Natural killer cell treated with Interleukin-12 subunit alpha and Interleukin-12 subunit beta and Interleukin-15 and Interleukin-18, amount 100 ng/mL, for 72 hours (primary cell): ENCODE measurements at regions not wholly inside any gene's neighbourhood (a gene's known extent, or its start where the extent isn't known, plus 50 kb on each side); places are given as distances from the start of the nearest gene placed in this dataset.
"Not testable (repeated sequence)": the region's sequence is repeated elsewhere in the genome, so short reads cannot be mapped to it uniquely, and the experiment has no call there.

ENCODE experiments used
- ATAC-seq, 2 donors: fragments of 150-1000 bp; cut with Tn5 transposase in 1 of 2; sonication (Bioruptor Pico), chemical (Tn5 transposase) in 1 of 2; 2 replicates each; pipeline ENCODE4 v1.10.0; 2021
- DNase-seq: peaks from one replicate; pipeline ENCODE4 v3.0.0; 2022; ENCODE audit warnings: low spot score
- H3K27ac Mint-ChIP-seq, 2 donors: 1 replicate in 1 of 2; 2 replicates in 1 of 2; pipeline ENCODE4 v1.8.0; 2022; ENCODE audit warnings: mixed read lengths in 2 of 2, mild to moderate bottlenecking in 1 of 2, moderate library complexity in 1 of 2
- H3K27me3 Mint-ChIP-seq, 2 donors: 1 replicate in 1 of 2; 2 replicates in 1 of 2; pipeline ENCODE4 v1.8.0; 2022; ENCODE audit warnings: mixed read lengths in 2 of 2
- H3K36me3 Mint-ChIP-seq: one replicate; pipeline ENCODE4 v1.8.0; 2022; ENCODE audit warnings: mixed read lengths
- H3K4me1 Mint-ChIP-seq, 2 donors: 1 replicate in 1 of 2; 2 replicates in 1 of 2; pipeline ENCODE4 v1.8.0; 2022; ENCODE audit warnings: low read depth in 2 of 2, mixed read lengths in 2 of 2, mild to moderate bottlenecking in 1 of 2
- H3K4me3 Mint-ChIP-seq: one replicate; pipeline ENCODE4 v1.8.0; 2022; ENCODE audit warnings: mixed read lengths
- H3K9me3 Mint-ChIP-seq: 2 replicates; pipeline ENCODE4 v1.8.0; 2022; ENCODE audit warnings: mixed read lengths

- no peaks in the 10 kb centered on the region for H3K4me1 Mint-ChIP-seq
- H3K27ac Mint-ChIP-seq, result no peak overlapping the region
- H3K4me3 Mint-ChIP-seq, result no peak overlapping the region
- no peak for DNase-seq
- peaks cover 11% of the 10 kb centered on the region for H3K36me3 Mint-ChIP-seq
- H3K9me3 Mint-ChIP-seq, result no peaks in the 10 kb centered on the region
- no peak for ATAC-seq
- H3K27me3 Mint-ChIP-seq, result no peaks in the 10 kb centered on the region
These were observed 306.1 kb upstream of the RGS6 start for GRCh38 chr14:71625891-71626701.

- Mint-ChIP-seq H3K36me3 (peaks cover 11% of the 10 kb centered on the region), H3K27ac (no peak overlapping the region), H3K4me1 (no peaks in the 10 kb centered on the region), H3K9me3 (no peaks in the 10 kb centered on the region), H3K27me3 (no peaks in the 10 kb centered on the region), H3K4me3 (no peak overlapping the region)
- no peak for DNase-seq
- ATAC-seq, result no peak
These were observed 303.8 kb upstream of the RGS6 start for GRCh38 chr14:71628433-71628832.

- H3K27me3 Mint-ChIP-seq, result no peaks in the 10 kb centered on the region
- H3K9me3 Mint-ChIP-seq, result peaks cover 4% of the 10 kb centered on the region
- peaks cover 18% of the 10 kb centered on the region for H3K36me3 Mint-ChIP-seq
- no peak for DNase-seq
- no peaks in the 10 kb centered on the region for H3K4me1 Mint-ChIP-seq
- no peak for ATAC-seq
- no peak overlapping the region for H3K27ac Mint-ChIP-seq
- H3K4me3 Mint-ChIP-seq, result no peak overlapping the region
These were observed 303.0 kb upstream of the RGS6 start for GRCh38 chr14:71629250-71629649.

- no peak overlapping the region for H3K4me3 Mint-ChIP-seq
- DNase-seq (no peak), ATAC-seq (no peak)
- no peak overlapping the region for H3K27ac Mint-ChIP-seq
- H3K36me3 Mint-ChIP-seq, result peaks cover 18% of the 10 kb centered on the region
- H3K9me3 Mint-ChIP-seq, result peaks cover 4% of the 10 kb centered on the region
- no peaks in the 10 kb centered on the region for H3K27me3 Mint-ChIP-seq
- H3K4me1 Mint-ChIP-seq, result no peaks in the 10 kb centered on the region
These were observed 302.3 kb upstream of the RGS6 start for GRCh38 chr14:71629765-71630492.

GRCh38 chr14:71631030-71631429, 301.2 kb upstream of the RGS6 start:
- not testable (repeated sequence) for H3K27me3 Mint-ChIP-seq, DNase-seq, H3K27ac Mint-ChIP-seq, H3K9me3 Mint-ChIP-seq, ATAC-seq, H3K4me1 Mint-ChIP-seq, H3K4me3 Mint-ChIP-seq
- peaks cover 13% of the 10 kb centered on the region for H3K36me3 Mint-ChIP-seq

GRCh38 chr14:71632440-71632946, 299.7 kb upstream of the RGS6 start:
- Mint-ChIP-seq H3K9me3 (peaks cover 4% of the 10 kb centered on the region), H3K27ac (no peak overlapping the region), H3K4me1 (peaks cover 0 to 2% of the 10 kb centered on the region in 2 donors), H3K4me3 (no peak overlapping the region), H3K36me3 (peaks cover 13% of the 10 kb centered on the region), H3K27me3 (no peaks in the 10 kb centered on the region)
- no peak for DNase-seq
- ATAC-seq, result no peak

GRCh38 chr14:71636076-71636475, 296.2 kb upstream of the RGS6 start:
- H3K9me3 Mint-ChIP-seq, result peaks cover 4% of the 10 kb centered on the region
- no peaks in the 10 kb centered on the region for H3K27me3 Mint-ChIP-seq
- no peak overlapping the region for H3K27ac Mint-ChIP-seq
- ATAC-seq (no peak), DNase-seq (no peak)
- peaks cover 0 to 2% of the 10 kb centered on the region in 2 donors for H3K4me1 Mint-ChIP-seq
- no peak overlapping the region for H3K4me3 Mint-ChIP-seq
- H3K36me3 Mint-ChIP-seq, result peaks cover 14% of the 10 kb centered on the region

- Mint-ChIP-seq H3K27ac (no peak overlapping the region), H3K4me3 (no peak overlapping the region), H3K9me3 (peaks cover 4% of the 10 kb centered on the region), H3K27me3 (no peaks in the 10 kb centered on the region), H3K4me1 (peaks cover 0 to 2% of the 10 kb centered on the region in 2 donors), H3K36me3 (peaks cover 16% of the 10 kb centered on the region)
- DNase-seq (no peak), ATAC-seq (no peak)
These were observed 295.3 kb upstream of the RGS6 start for GRCh38 chr14:71636820-71637471.

GRCh38 chr14:71638523-71639196, 293.6 kb upstream of the RGS6 start:
- Mint-ChIP-seq H3K4me1 (peaks cover 0 to 2% of the 10 kb centered on the region in 2 donors), H3K27ac (no peak overlapping the region), H3K9me3 (peaks cover 2% of the 10 kb centered on the region), H3K27me3 (no peaks in the 10 kb centered on the region), H3K4me3 (no peak overlapping the region), H3K36me3 (peaks cover 25% of the 10 kb centered on the region)
- ATAC-seq, result no peak
- no peak for DNase-seq

GRCh38 chr14:71642715-71643114, 289.5 kb upstream of the RGS6 start:
- no peaks in the 10 kb centered on the region for H3K27me3 Mint-ChIP-seq
- H3K4me3 Mint-ChIP-seq, result no peak overlapping the region
- DNase-seq (no peak), ATAC-seq (no peak)
- peaks cover 20% of the 10 kb centered on the region for H3K36me3 Mint-ChIP-seq
- no peak overlapping the region for H3K27ac Mint-ChIP-seq
- no peaks in the 10 kb centered on the region for H3K9me3 Mint-ChIP-seq
- H3K4me1 Mint-ChIP-seq, result peaks cover 0 to 2% of the 10 kb centered on the region in 2 donors

GRCh38 chr14:71645656-71646055, 286.6 kb upstream of the RGS6 start:
- no peaks in the 10 kb centered on the region for H3K27me3 Mint-ChIP-seq
- no peak overlapping the region for H3K27ac Mint-ChIP-seq
- ATAC-seq (peak in 1 of 2 donors; percentile 48), DNase-seq (no peak)
- H3K4me1 Mint-ChIP-seq, result peaks cover 0 to 2% of the 10 kb centered on the region in 2 donors
- H3K4me3 Mint-ChIP-seq, result no peak overlapping the region
- H3K36me3 Mint-ChIP-seq, result peaks cover 25% of the 10 kb centered on the region
- H3K9me3 Mint-ChIP-seq, result no peaks in the 10 kb centered on the region

- H3K36me3 Mint-ChIP-seq, result peaks cover 25% of the 10 kb centered on the region
- no peak overlapping the region for H3K4me3 Mint-ChIP-seq
- no peak for ATAC-seq
These were observed 285.7 kb upstream of the RGS6 start for GRCh38 chr14:71646518-71646917.

GRCh38 chr14:71647086-71647784, 285.0 kb upstream of the RGS6 start:
- Mint-ChIP-seq H3K9me3 (no peaks in the 10 kb centered on the region), H3K36me3 (peaks cover 24% of the 10 kb centered on the region), H3K4me1 (peaks cover 0 to 2% of the 10 kb centered on the region in 2 donors), H3K27me3 (no peaks in the 10 kb centered on the region), H3K27ac (no peak overlapping the region), H3K4me3 (no peak overlapping the region)
- ATAC-seq (no peak), DNase-seq (no peak)

More at GRCh38 chr14:71646518-71646917, 285.7 kb upstream of the RGS6 start:
- no peak for DNase-seq
- no peaks in the 10 kb centered on the region for H3K27me3 Mint-ChIP-seq
- no peaks in the 10 kb centered on the region for H3K9me3 Mint-ChIP-seq
- no peak overlapping the region for H3K27ac Mint-ChIP-seq
- H3K4me1 Mint-ChIP-seq, result peaks cover 0 to 2% of the 10 kb centered on the region in 2 donors
